IMR-90 (cell line): ENCODE measurements at regions not wholly inside any gene's neighbourhood (a gene's known extent, or its start where the extent isn't known, plus 50 kb on each side); places are given as distances from the start of the nearest gene placed in this dataset.

Experiments
- ATAC-seq: fragments of 200-7000 bp; cut with Tn5 transposase; 2 replicates; pipeline ENCODE4 v1.9.1; 2020; ENCODE audit warnings: low read depth, mild to moderate bottlenecking, moderate library complexity
- BruUV-seq: library from RNA; stranded (reverse); fragments of 400-500 nt; replicated peaks from 2 replicates; lab custom pipeline; 2021; lab: Mats Ljungman, UMichigan
- CTCF ChIA-PET: fragments of 300-600 bp; formaldehyde crosslinking; extraction: SDS; loops from one replicate; lab custom pipeline; 2021; ENCODE audit warnings: antibody characterized with exemption; lab: Yijun Ruan, JAX
- POLR2A ChIA-PET: fragments of 300-600 bp; sonication (Branson Sonifier 250); formaldehyde crosslinking; loops from one replicate; lab custom pipeline; 2022; ENCODE audit warnings: antibody characterized with exemption; ENCODE audit not compliant: unreplicated experiment; lab: Charles Lee
- DNase-seq: peaks from one replicate; pipeline ENCODE4 v3.0.0; 2013
- H2AFZ ChIP-seq: replicated peaks from 2 replicates; pipeline ENCODE3; 2013; ENCODE audit warnings: low read length, mild to moderate bottlenecking; ENCODE audit not compliant: poor library complexity
- H2AK5ac ChIP-seq: 2 replicates; pipeline ENCODE4 v1.6.1; 2013; ENCODE audit warnings: low read depth, low read length, inconsistent platforms
- H2AK9ac ChIP-seq: replicated peaks from 2 replicates; pipeline ENCODE3; 2013; ENCODE audit warnings: mild to moderate bottlenecking, low read depth, low read length, moderate library complexity; ENCODE audit not compliant: poor library complexity
- H2BK120ac ChIP-seq: 2 replicates; pipeline ENCODE4 v1.6.1; 2013; ENCODE audit warnings: low read depth, low read length, inconsistent platforms
- H2BK15ac ChIP-seq: 3 replicates; pipeline ENCODE4 v1.6.1; 2013; ENCODE audit warnings: low read depth, low read length, inconsistent platforms
- H2BK20ac ChIP-seq: 2 replicates; pipeline ENCODE4 v1.6.1; 2013; ENCODE audit warnings: low read depth, mild to moderate bottlenecking, inconsistent platforms, low read length, moderate library complexity
- H2BK5ac ChIP-seq: 2 replicates; pipeline ENCODE4 v1.6.1; 2013; ENCODE audit warnings: mild to moderate bottlenecking, low read depth, low read length, inconsistent platforms; ENCODE audit not compliant: poor library complexity, severe bottlenecking
- H3K14ac ChIP-seq: replicated peaks from 2 replicates; pipeline ENCODE4 v1.6.1; 2013; ENCODE audit warnings: low read depth, low read length, inconsistent platforms
- H3K18ac ChIP-seq: 2 replicates; pipeline ENCODE4 v1.6.1; 2013; ENCODE audit warnings: low read depth, low read length, control low read depth
- H3K23ac ChIP-seq: 2 replicates; pipeline ENCODE4 v1.6.1; 2013; ENCODE audit warnings: low read depth, low read length, inconsistent platforms
- H3K27ac ChIP-seq: 2 replicates; pipeline ENCODE4 v1.5.1; 2013; ENCODE audit warnings: mild to moderate bottlenecking, control low read depth, low read length; ENCODE audit not compliant: insufficient read depth
- H3K27me3 ChIP-seq: 2 replicates; pipeline ENCODE4 v1.6.1; 2013; ENCODE audit warnings: low read length; ENCODE audit not compliant: control insufficient read depth, insufficient read depth
- H3K36me3 ChIP-seq: 2 replicates; pipeline ENCODE4 v1.6.1; 2013; ENCODE audit warnings: low read length, mixed read lengths; ENCODE audit not compliant: control insufficient read depth, insufficient read depth
- H3K4ac ChIP-seq: 2 replicates; pipeline ENCODE4 v1.6.1; 2013; ENCODE audit warnings: low read depth, low read length, inconsistent platforms
- H3K4me1 ChIP-seq: 2 replicates; pipeline ENCODE4 v1.6.1; 2013; ENCODE audit warnings: low read length, mixed read lengths; ENCODE audit not compliant: control insufficient read depth, insufficient read depth
- H3K4me2 ChIP-seq: 2 replicates; pipeline ENCODE4 v1.6.1; 2013; ENCODE audit warnings: low read depth, mild to moderate bottlenecking, control low read depth, low read length, moderate library complexity
- H3K4me3 ChIP-seq: 2 replicates; pipeline ENCODE4 v1.5.1; 2013; ENCODE audit warnings: low read depth, mild to moderate bottlenecking, control low read depth, low read length, moderate library complexity; ENCODE audit not compliant: insufficient read depth
- H3K56ac ChIP-seq: 2 replicates; pipeline ENCODE4 v1.6.1; 2013; ENCODE audit warnings: low read length, inconsistent platforms; ENCODE audit not compliant: insufficient read depth; ENCODE audit errors: extremely low read depth
- H3K79me1 ChIP-seq, 2 experiments: 2 replicates each; pipeline ENCODE4 v1.6.1; 2013; ENCODE audit warnings: low read length in 2 of 2, inconsistent platforms in 1 of 2, low read depth in 1 of 2
- H3K9ac ChIP-seq: 2 replicates; pipeline ENCODE4 v1.6.1; 2013; ENCODE audit warnings: low read depth, low read length, control low read depth
- H3K9me1 ChIP-seq: 2 replicates; pipeline ENCODE4 v1.6.1; 2013; ENCODE audit warnings: low read length, inconsistent platforms; ENCODE audit not compliant: insufficient read depth
- H3K9me3 ChIP-seq: 2 replicates; pipeline ENCODE4 v1.6.1; 2013; ENCODE audit warnings: low read length; ENCODE audit not compliant: control insufficient read depth, insufficient read depth
- H4K20me1 ChIP-seq: 2 replicates; pipeline ENCODE4 v1.6.1; 2013; ENCODE audit warnings: low read length, inconsistent platforms; ENCODE audit not compliant: insufficient read depth
- H4K5ac ChIP-seq: 2 replicates; pipeline ENCODE4 v1.6.1; 2013; ENCODE audit warnings: mild to moderate bottlenecking, low read depth, low read length, control low read depth
- H4K8ac ChIP-seq, 2 experiments: 2 replicates each; pipeline ENCODE4 v1.6.1; 2013; ENCODE audit warnings: low read depth in 2 of 2, low read length in 2 of 2, control low read depth in 1 of 2, inconsistent platforms in 1 of 2
- H4K91ac ChIP-seq: 2 replicates; pipeline ENCODE4 v1.6.1; 2013; ENCODE audit warnings: low read depth, low read length, inconsistent platforms; ENCODE audit not compliant: insufficient read depth
- BHLHE40 ChIP-seq: fragments of 150-350 bp; IDR thresholded peaks from 2 replicates; pipeline ENCODE4 v1.6.1; 2016; ENCODE audit warnings: mild to moderate bottlenecking, low read depth, low read length
- CEBPB ChIP-seq: IDR thresholded peaks from 2 replicates; pipeline ENCODE4 v1.6.1; 2012; ENCODE audit warnings: low read depth, low read length, improper control_type of control experiment
- CHD1 ChIP-seq: IDR thresholded peaks from 2 replicates; pipeline ENCODE4 v1.6.1; 2012; ENCODE audit warnings: low read depth, low read length, improper control_type of control experiment
- FOS ChIP-seq: fragments of 150-350 bp; IDR thresholded peaks from 2 replicates; pipeline ENCODE4 v1.6.1; 2016; ENCODE audit warnings: low read depth, low read length
- MAFK ChIP-seq: IDR thresholded peaks from 2 replicates; pipeline ENCODE4 v1.6.1; 2012; ENCODE audit warnings: low read depth, low read length, improper control_type of control experiment
- MAZ ChIP-seq: IDR thresholded peaks from 2 replicates; pipeline ENCODE4 v1.6.1; 2012; ENCODE audit warnings: low read depth, mild to moderate bottlenecking, low read length, improper control_type of control experiment, moderate library complexity, borderline replicate concordance
- MXI1 ChIP-seq: IDR thresholded peaks from 2 replicates; pipeline ENCODE4 v1.6.1; 2012; ENCODE audit warnings: low read depth, mild to moderate bottlenecking, low read length, moderate library complexity, borderline replicate concordance
- NFE2L2 ChIP-seq: fragments of 150-350 bp; IDR thresholded peaks from 2 replicates; pipeline ENCODE4 v1.6.1; 2016; ENCODE audit warnings: low read depth, mild to moderate bottlenecking, low read length
- POLR2A ChIP-seq: IDR thresholded peaks from 2 replicates; pipeline ENCODE4 v1.6.1; 2012; ENCODE audit warnings: mild to moderate bottlenecking, low read depth, low read length
- RAD21 ChIP-seq: IDR thresholded peaks from 2 replicates; pipeline ENCODE4 v1.6.1; 2012; ENCODE audit warnings: low read length, improper control_type of control experiment
- RCOR1 ChIP-seq: IDR thresholded peaks from 2 replicates; pipeline ENCODE4 v1.6.1; 2012; ENCODE audit warnings: mild to moderate bottlenecking, low read length, improper control_type of control experiment; ENCODE audit not compliant: insufficient replicate concordance
- RFX5 ChIP-seq: IDR thresholded peaks from 2 replicates; pipeline ENCODE4 v1.8.0; 2012; ENCODE audit warnings: low read depth, mild to moderate bottlenecking, low read length, moderate library complexity
- WGBS, 2 experiments: methylation state at CpG; one replicate each; pipeline versions ENCODE4 v1.1.5 to v1.1.7; 2013; ENCODE audit warnings: missing lambda C conversion rate in 2 of 2; ENCODE audit not compliant: insufficient read length in 1 of 2; ENCODE audit errors: extremely low coverage in 2 of 2; 5-methylcytosine and 5-hydroxymethylcytosine counted together
- dilution Hi-C: fragments of 300-500 bp; cut with HindIII; formaldehyde crosslinking; loops from one replicate; pipeline ENCODE4 v1.14.3; 2018; ENCODE audit warnings: low sequenced_read_pairs; ENCODE audit not compliant: unreplicated experiment
- in situ Hi-C: fragments of 300-500 bp; cut with MboI; formaldehyde crosslinking; loops from 3 replicates; pipeline ENCODE4 v1.14.3; 2019; ENCODE audit warnings: low sequenced_read_pairs, inconsistent platforms, mixed read lengths
- intact Hi-C: fragments of 100-400 bp; cut with micrococcal nuclease; formaldehyde crosslinking; loops from 2 replicates; pipeline ENCODE4 v1.10.0; 2022
- TF ChIP-seq, protein P1 (sequence below): fragments of 150-350 bp; IDR thresholded peaks from 2 replicates; pipeline ENCODE4 v1.6.1; 2016; ENCODE audit warnings: low read depth, mild to moderate bottlenecking, low read length, moderate library complexity, borderline replicate concordance

GRCh38 chr14:101706509-101707067, 54.9 kb upstream of the PPP2R5C start:
- no peaks in the 10 kb centered on the region for H3K9me1 ChIP-seq
- peaks cover 22% of the 10 kb centered on the region for H3K27me3 ChIP-seq
- H3K23ac ChIP-seq, result no peak overlapping the region
- H3K4me2 ChIP-seq, result no peak overlapping the region
- H2AFZ ChIP-seq, result peak overlapping the region; percentile 72
- H3K36me3 ChIP-seq, result no peaks in the 10 kb centered on the region
- H2BK5ac ChIP-seq, result no peak overlapping the region
- H2AK9ac ChIP-seq, result no peak overlapping the region
- ChIA-PET POLR2A (interaction anchor here (0.6 kb wide), 1 partner anchor 379 kb away, joined by 5 read pairs; no protein-coding TSS in a partner anchor), CTCF (interaction anchor here (0.5 to 1.3 kb wide), 4 partner anchors 12 to 303 kb away, joined by 3 to 5 read pairs (median 4); no protein-coding TSS in a partner anchor)
- no peak overlapping the region for H3K18ac ChIP-seq
- no peaks in the 10 kb centered on the region for H4K20me1 ChIP-seq
- TF ChIP-seq POLR2A, result no peak
- TF ChIP-seq RCOR1, result no peak
- TF ChIP-seq MXI1, result no peak
- no peak for TF ChIP-seq CHD1
- no peak for TF ChIP-seq BHLHE40
- no peak for TF ChIP-seq RAD21
- TF ChIP-seq, protein P1, sequence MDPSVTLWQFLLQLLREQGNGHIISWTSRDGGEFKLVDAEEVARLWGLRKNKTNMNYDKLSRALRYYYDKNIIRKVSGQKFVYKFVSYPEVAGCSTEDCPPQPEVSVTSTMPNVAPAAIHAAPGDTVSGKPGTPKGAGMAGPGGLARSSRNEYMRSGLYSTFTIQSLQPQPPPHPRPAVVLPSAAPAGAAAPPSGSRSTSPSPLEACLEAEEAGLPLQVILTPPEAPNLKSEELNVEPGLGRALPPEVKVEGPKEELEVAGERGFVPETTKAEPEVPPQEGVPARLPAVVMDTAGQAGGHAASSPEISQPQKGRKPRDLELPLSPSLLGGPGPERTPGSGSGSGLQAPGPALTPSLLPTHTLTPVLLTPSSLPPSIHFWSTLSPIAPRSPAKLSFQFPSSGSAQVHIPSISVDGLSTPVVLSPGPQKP, result no peak
- TF ChIP-seq MAZ, result no peak
- no peak for TF ChIP-seq FOS
- no peak for TF ChIP-seq MAFK
- TF ChIP-seq NFE2L2, result no peak
- no peak for TF ChIP-seq CEBPB
- no peak for TF ChIP-seq RFX5
- H4K8ac ChIP-seq, result no peak overlapping the region
- no peak overlapping the region for H2AK5ac ChIP-seq
- 0 out of 2 replicates have a peak, but pooled peaks cover 1% of the 10 kb centered on the region for H3K4me1 ChIP-seq
- no peak for ATAC-seq
- H2BK20ac ChIP-seq, result no peak overlapping the region
- BruUV-seq, result no TSS peak
- no peak overlapping the region for H3K27ac ChIP-seq
- 73% methylated on average over 7 of the region's 16 CpGs; no CpG with 5 or more reads in 1 of the 2 experiments for WGBS, 2 experiments
- H3K9me3 ChIP-seq, result no peaks in the 10 kb centered on the region
- dilution Hi-C loops, result no loop called here
- no peak overlapping the region for H3K9ac ChIP-seq
- H2BK120ac ChIP-seq, result no peak overlapping the region
- no peak for DNase-seq
- no peak overlapping the region for H2BK15ac ChIP-seq
- no peak overlapping the region for H4K91ac ChIP-seq
- in situ Hi-C loops, result no loop called here
- H3K79me1 ChIP-seq, result no peaks in the 10 kb centered on the region
- intact Hi-C loops, result loop anchor here (1.0 to 2.0 kb wide), 2 partner anchors 258 to 390 kb away; partner anchors contain the start of gene DYNC1H1
- H3K4ac ChIP-seq, result no peak overlapping the region
- H4K5ac ChIP-seq, result no peak overlapping the region
- H3K56ac ChIP-seq, result no peak overlapping the region
- no peak overlapping the region for H3K4me3 ChIP-seq
- no peak overlapping the region for H3K14ac ChIP-seq
